ENCODE measurements at regions not wholly inside any gene's neighbourhood (a gene's known extent, or its start where the extent isn't known, plus 50 kb on each side); places are given as distances from the start of the nearest gene placed in this dataset.
"Not testable (repeated sequence)": the region's sequence is repeated elsewhere in the genome, so short reads cannot be mapped to it uniquely, and the experiment has no call there.

DNA sequence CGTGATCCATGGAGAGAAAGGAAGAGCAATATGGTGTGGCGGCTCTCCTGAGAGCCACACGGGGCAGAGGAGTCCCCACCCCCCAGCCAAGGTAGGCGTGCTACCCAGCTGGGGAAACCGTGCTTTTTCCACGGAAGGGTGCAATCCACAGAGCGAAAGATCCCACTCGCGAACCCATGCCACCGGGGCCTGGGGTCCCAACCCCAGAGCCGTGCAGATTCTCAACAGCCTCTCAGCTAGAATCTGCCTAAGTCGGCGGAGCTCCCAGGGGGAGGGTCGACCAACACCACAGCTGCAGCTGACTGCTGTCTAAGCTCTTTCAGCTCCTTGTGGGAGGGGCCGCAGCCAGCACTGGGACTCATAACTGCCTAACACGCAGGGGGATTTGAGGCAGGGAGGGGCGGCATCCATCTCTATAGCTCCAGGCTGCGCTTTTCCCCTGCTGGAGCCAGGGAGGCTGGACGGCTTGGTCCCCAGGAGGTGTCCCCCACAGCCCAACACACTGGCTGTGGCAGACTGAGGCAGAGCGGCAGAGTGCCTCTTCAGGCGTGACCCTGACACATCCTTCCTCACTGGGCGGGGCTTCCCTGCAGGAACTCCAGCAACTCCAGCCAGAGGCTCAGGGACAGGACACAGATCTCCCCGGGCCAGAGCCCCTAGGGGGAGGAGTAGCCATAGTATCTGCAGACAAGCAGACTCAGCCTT lies 107.6 kb upstream of the ZBTB20 start:
- DNase-seq (ENCODE audit: low spot score), result no peak

DNA sequence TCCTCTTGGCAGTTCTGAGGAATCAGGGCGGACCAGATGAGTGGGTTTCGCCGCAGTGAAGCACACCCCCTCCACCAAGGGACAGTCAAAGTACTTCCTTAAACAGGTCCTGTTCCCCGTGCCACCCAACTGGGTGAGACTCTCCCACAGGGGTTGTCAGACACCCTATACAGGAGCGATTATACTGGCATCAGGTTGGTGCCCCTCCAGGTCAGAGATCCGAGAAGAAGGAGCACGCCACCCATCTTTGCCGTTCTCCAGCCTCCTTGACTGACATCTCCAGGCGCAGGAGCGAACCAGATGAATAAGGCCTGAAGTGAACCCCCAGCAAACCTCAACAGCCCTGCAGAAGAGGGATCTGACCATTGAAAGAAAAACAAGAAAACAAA lies 108.1 kb upstream of the ZBTB20 start:
- no peak for DNase-seq (ENCODE audit: low spot score)

DNA sequence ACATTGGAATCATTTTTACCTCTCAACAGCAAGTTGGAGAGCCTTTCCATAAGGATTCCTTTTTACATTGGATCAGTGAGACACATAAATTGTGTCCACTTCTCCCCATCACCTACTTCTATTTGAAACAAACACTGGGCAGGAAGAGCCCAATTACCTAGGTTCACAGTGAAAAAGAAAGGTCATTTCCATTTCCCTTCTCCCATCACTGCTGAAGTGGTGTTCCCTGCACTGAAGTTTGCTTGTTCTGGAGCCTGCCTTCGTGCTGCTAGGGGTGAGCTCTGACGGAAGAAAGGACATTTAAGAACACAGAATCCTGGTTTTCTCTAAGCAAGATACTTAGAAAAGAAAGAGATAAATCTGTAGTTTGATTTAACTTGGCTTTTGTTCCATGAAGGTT lies 123.8 kb upstream of the ZBTB20 start:
- no peak for DNase-seq (ENCODE audit: low spot score)

DNA sequence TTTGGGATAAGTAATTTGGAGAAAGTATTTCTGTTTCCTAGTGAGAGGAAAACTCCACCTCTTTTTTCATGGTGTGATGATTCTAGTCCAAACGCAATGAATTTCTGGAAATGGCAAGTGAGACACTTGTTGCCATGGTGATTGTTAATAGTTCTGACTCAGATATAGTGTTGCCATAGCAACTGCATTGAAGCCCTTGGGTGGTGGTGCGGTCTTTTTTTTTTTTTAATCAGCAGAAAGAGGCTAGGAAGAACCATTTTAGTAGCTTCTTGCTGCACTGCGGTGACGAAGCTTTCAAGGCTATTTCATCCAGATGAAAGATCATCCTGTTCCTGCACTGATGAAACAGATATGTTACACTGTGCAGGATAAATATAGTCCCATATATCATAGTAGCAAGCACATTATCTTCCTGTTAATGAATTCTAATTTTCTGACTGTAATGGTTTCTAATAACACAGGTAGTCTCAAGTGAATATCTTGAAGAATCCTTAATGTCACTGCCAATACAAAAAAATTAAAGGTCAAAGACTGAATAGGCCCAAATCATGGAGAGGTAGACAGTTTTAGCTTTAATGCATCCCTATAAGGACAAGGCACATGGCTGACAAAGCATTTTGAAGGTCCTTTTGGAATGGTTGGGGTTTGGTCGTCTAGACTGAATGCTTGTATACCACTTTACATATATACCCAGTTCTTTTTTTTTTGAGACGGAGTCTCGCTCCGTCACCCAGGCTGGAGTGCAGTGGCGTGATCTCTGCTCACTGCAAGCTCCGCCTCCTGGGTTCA lies 125.1 kb upstream of the ZBTB20 start:
- no peak for DNase-seq (ENCODE audit: low spot score)

DNA sequence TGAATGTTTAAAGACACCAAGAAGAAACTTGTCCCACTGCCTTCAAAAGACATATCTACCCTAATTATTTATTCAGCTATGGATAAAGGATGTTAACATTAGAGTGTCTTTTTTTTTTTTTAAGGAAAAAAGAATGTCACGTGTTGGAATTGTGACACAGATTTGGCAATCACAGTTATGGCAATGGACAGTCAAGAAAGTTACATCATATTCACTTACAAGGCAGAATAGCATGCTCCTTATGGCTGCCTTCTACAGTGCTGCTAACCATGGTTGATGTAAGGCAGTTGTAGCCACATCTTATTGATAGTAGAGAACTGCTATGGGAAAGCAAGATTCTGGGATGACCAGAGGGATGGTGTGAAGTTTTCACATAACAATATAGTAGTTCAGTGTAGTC lies 128.8 kb upstream of the ZBTB20 start:
- DNase-seq (ENCODE audit: low spot score), result no peak

DNA sequence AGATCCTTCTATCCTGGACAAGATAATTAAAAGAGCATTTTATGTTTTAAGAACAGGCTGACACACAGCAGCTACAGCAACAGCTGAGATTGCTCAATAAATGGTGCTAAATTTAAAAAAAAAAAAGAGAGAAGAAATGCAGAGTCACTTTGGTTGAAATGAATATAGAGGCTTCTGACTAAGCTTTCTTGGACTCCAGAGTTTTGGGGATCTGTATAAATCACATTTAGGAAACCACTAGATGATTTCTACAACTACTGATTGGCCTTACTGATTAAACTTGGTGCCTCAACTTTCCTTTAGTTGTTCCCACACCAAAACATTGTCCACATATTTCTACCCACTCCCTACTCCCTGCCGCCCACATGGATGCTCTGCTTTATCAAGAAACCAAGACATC lies 132.9 kb upstream of the ZBTB20 start:
- no peak for DNase-seq (ENCODE audit: low spot score)

DNA sequence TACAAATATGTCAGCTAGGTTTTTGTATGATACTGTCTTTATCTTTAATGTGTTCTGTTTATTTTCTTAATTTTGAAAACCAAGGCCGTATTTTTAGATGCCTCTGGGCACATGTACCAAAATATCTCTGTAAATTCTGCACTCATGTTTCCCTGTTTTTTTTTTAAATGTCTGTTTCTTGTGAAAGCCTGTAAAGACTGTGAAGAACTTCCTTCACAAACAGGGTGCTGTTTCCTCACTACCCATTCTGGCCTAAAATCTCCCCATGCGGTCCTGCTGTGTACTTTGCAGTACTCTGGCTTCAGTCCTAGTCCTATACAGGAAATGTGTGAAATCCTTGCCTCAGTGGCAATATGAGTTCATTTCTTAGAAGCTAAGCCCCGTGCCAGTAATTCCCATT lies 133.4 kb upstream of the ZBTB20 start:
- no peak for DNase-seq (ENCODE audit: low spot score)

DNA sequence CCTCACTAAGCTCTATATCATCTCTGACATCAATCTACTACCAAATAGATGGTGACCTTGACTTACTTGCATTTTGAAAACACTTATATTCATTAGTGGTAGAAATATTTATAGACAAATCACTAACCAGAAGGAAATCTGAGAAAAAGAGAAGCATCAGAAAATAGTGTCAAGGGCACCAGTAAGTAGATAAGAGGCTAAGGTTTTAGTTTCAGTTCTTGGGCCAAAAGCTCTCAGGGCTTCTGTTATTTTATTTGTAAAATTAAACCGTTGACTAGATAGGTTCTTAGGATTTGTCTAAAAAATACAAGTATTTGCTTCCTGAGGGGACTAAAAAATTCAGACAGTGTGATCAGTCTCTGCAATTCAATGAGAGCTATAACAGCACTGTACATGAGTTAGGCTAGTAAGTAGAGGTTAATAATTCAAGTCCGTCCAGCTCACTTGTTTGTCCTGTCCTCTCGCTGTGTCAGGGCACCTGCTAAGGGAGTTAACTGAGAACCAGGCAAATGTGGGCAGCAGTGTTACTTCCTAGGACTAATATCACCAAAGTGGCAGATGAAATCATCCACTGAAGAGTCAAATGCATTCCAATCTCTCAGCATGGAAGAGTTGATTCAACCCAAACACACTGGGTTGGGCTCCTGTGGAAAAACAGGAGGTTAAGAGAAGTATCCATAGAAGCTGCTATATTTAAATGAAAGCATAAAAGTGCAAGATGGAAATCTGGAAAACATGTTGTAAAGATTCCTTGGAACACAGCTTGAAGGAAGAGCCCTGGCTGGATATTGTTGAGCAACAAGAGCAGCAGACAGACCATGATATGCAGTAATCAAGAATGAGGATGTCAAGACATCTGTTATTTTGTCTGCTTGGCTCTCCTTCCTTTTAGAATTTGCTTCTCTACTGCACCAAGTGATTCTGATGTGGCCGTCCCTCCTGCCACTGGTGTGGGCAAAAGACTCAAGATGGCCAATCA lies 134.9 kb upstream of the ZBTB20 start:
- no peak for DNase-seq (ENCODE audit: low spot score)

DNA sequence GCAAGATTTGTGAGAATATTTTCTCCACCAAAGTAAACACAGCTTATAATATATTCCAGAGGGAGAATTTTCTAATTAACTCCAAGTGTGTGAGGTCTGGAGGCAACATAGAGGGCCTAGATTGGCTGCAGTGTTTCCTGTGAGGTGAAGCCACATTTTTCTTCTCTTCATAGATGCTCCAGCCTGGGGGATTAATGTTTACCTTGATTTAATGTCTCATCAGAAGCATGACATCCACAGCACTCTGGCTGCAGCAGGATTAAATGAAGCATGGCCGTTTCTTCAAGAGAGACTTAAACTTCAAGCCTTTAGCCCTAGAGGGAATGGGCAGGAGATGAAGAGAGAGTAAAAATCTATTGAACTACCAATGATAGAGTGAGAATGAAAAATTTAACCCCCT lies 137.9 kb upstream of the ZBTB20 start:
- no peak for DNase-seq (ENCODE audit: low spot score)

DNA sequence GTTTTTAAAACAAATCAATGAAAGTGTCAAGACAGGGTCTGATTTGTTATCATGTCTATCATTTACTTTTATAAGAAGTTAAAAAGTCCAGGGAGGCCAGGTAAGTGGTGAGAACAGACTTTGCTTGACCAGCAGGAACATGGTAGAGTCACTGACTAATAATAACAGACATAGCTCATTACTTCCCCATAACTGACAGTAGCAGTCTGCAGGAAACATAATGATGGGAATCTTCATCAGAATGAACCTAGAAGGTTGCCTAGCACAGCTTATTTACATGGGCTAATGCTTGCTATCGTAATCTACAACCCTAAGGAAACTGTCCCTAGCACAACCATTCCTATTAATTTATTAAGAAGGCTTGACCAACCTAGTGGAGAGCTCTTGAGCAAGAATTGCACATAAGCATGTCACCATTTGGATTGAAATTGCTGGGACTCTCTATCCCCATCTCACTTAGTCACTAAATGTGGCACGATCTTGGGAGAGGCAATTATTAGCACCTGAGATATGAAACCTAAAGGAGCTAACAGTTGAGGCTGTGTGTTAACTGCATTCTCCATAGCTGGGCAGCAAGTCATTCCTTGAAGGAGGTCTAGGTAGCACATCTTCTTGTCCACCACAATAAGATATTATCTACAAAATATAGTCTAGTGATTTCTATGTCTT lies 139.6 kb upstream of the ZBTB20 start:
- DNase-seq (ENCODE audit: low spot score), result no peak

DNA sequence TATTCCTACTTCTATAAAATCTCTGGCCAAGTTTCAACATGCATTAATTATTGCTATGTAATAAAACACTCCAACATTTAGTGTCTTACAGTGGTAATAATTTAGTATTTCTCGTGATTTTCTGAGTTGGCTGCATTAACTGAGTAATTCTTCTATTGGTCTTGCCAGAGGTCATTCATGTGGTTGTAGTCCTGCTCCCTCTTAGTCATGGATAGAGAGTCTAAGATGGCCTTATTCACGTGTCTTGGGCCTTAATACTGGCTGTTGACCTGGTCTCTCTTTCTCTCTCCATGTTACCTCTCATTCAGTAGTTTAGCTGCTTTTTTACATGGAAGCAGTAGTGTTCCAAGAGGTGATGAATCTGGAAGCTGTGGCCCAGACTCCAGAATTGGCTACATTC lies 140.1 kb upstream of the ZBTB20 start:
- no peak for DNase-seq (ENCODE audit: low spot score)

DNA sequence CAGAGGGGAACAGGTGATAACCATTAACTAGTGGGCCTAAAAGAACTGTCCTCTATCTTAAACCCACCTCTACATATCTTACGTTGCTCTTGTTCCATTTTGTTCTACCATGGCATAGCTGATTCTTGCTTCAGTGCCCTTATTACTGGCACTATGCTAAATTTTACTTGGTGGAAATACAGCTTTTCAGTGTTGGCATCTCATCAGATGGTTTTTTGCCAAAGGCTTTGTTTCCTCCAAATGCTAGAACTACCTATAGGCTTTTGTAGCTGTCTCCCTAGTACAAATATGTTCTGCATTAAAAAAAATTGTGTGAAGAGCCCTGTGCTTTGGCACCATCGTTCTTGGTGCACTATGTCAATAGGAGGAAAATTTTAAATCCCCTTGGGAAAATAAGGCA lies 145.0 kb upstream of the ZBTB20 start:
- no peak for DNase-seq (ENCODE audit: low spot score)

DNA sequence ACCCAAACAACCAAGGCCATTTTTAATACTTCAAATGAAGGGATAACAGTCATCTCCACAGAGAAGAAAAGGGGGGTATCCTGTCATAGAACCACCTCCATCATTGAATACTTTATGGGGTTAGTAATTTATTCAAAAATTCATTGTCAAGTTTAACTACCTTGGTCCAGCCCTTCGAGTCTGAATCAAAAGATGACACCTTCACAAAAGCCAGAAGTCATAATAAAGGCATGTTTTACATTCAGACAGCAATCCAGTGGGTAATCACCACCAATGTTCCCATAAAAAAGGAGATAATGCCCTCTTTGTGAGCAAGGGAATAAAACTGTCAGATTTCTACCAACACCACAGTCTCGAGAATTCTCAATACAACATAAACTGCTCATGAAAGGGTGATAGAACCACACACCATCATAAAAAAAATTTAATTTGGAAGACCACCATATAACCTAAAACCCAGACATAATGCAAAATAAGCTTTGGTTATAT lies 145.6 kb upstream of the ZBTB20 start:
- no peak for DNase-seq (ENCODE audit: low spot score)

DNA sequence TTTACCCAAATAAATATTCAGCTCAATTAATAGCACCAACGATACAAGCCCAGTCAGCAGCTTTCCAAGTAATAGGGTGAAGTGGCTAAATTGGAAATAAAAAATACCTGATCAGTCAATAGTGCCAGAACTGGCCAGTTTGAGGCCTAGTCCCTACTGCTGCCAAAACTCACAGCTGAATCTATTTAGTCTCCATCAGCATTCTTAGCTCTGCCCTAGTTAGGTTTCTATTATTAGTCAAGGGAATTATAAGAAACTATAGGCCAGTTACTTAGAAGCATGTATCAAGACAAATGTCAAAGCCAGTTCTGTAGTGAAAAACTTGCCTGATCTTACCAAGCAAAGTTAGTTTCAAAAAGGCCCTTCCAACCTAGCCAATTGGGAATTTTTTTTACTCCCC lies 146.2 kb upstream of the ZBTB20 start:
- DNase-seq (ENCODE audit: low spot score), result no peak

DNA sequence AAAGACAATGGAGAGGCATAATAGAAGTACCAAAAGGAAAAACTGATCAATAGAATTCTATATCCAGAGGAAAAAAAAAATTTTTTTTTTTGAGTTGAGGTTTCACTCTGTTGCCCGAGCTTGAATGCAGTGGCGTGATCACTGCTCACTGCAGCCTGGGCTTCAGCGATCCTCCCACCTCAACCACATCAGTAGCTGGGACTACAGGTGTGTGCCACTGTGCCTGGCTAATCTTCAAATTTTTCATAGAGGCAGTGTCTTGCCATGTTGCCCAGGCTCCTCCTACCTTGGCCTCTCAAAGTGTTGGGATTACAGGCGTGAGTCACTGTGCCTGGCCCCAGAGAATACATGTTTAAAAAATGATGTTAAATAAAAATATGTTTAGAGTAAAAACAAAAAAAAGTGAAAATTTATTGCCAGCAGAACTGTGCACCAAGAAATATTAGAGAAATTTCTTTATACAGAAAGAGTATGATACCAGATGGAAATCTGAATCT lies 154.3 kb upstream of the ZBTB20 start:
- no peak for DNase-seq (ENCODE audit: low spot score)

DNA sequence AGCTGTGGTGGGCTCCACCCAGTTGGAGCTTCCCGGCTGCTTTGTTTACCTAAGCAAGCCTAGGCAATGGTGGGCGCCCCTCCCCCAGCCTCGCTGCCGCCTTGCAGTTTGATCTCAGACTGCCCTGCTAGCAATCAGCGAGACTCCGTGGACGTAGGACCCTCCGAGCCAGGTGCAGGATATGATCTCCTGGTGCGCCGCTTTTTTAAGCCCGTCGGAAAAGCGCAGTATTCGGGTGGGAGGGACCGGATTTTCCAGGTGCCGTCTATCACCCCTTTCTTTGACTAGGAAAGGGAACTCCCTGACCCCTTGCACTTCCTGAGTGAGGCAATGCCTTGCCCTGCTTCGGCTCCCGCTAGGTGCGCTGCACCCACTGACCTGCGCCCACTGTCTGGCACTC lies 170.9 kb upstream of the ZBTB20 start:
- not testable (repeated sequence) for DNase-seq (ENCODE audit: low spot score)

DNA sequence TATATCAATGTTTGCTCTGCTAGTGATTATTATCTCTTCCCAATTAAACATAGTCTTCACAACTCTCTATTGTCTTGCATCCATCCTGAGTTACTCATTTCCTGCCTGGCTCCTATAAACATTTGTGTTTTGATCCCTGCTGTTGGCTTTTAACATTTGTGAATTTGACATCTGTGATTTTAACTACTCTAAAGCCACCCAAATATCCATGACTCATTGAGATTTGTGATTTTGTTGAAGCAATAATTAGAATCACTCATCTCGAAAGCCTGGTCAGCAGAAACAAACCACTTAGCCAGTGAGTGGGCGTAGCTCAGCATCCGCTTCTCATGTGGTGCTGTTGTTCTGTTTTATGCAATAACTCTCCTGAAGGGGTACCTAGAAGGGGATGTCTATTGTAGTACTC lies 174.3 kb upstream of the ZBTB20 start:
- DNase-seq (ENCODE audit: low spot score), result no peak

DNA sequence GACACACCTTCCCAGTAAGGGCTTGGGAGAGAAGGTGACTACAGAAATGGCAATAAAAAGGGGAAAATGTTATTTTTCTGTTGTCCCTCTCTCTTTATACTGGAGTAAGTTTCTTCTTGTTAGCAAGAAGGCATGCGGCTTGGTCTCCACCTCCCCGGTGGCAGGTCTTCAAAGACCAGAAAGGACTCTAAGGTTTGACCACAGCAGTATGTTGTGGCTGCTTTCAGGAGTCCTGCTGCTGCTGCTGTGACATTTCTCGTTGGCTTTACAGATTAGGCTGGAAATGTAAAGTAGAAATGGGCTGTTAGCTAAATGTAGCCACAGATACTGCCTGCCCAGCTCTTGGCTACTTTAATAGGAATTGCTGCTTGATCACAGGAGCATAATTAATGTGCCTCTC lies 175.8 kb upstream of the ZBTB20 start:
- DNase-seq (ENCODE audit: low spot score), result no peak

DNA sequence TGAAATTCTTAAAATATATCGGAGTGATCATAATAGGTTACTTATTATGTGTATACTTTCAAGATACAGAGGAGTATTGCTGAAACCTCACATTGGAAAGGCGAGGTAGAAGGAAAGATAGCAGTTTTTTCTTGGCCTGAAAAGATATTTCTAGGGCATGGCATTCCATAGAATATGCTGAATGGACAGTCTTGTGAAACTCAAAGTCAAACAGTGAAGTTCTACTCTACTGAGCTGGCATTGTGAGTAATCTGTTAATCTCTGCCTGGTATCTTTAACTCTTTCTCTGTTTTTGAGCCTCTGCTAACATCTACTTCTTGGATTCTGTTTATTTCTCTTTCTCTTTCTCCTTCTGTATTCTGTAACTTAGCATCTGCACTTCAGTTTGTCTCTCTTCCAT lies 176.3 kb upstream of the ZBTB20 start:
- no peak for DNase-seq (ENCODE audit: low spot score)

DNA sequence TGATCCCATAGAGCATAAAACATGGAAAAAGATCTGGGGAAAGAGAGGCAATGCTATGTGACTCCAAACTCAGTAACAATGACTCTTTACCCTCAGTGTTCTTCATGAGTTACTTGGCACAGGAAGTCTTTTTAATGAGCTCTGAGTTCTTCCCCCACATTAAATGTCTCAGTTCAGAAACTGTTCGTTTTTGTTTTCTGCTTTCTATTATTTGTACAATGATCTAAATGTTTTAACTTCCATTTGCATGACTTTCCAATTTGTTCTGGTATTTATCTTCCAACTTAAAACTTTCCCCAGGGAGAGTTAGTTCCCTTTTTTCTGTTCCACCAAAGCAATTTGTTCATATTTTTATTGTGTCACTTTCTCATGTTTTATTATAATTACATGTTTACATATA lies 177.0 kb upstream of the ZBTB20 start:
- no peak for DNase-seq (ENCODE audit: low spot score)

DNA sequence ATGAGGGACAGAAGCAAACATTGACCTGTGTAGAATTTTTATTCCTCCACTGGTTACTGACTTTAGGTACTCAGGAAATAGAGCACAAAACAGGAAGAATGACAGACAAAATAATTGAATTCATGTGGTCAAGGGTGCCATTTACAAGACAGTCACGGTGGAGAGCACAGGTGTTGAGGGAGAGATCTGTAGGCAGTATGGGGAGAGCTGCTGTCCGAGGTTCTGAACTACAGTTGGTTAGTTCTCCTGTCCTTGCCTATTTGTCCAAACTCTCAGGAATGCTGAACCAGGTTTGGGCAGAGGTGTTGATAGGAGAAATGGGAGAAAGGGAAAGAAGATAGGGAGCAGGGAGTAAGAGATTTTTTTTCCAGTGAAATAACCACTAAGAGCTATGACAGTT lies 178.5 kb upstream of the ZBTB20 start:
- no peak for DNase-seq (ENCODE audit: low spot score)

DNA sequence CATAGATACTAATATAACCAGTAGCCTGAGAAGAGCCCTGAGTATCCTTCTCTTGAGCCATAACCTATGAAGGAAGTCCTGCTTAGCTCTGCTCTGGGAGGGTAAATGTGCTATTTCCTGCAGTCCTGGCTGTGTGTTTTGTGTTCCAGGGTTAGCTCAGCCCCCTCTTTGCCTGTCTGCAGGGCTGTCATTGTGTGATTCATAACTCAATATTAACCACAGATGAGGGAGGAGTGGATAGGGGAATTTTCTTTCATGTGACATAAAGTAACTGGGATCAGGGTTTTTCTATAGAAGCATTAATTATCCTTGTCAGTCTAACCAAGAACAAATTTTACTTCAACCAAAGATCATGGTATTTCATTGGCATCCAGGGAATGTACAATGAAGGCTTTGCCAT lies 183.3 kb upstream of the ZBTB20 start:
- DNase-seq (ENCODE audit: low spot score), result no peak

Measured in CD4-positive, alpha-beta T cell treated with Interleukin-15 for 4 hours (primary cell).